ENCODE measurements at regions not wholly inside any gene's neighbourhood (a gene's known extent, or its start where the extent isn't known, plus 50 kb on each side); places are given as distances from the start of the nearest gene placed in this dataset.

GRCh38 chr15:87481126-87481525 lies 775.4 kb downstream of the NTRK3 start:
- TF ChIP-seq CTCF (IDR thresholded peaks at IDR 0.05; ENCODE audit: unreplicated experiment) = no peak
- H3K27me3 Mint-ChIP-seq (ENCODE audit: unreplicated experiment) = no peaks in the 10 kb centered on the region
- no peaks in the 10 kb centered on the region for H3K36me3 Mint-ChIP-seq (ENCODE audit: insufficient read depth, unreplicated experiment)
- no TSS peak for BruUV-seq (replicated peaks)
- H3K4me1 Mint-ChIP-seq (ENCODE audit: low read depth, unreplicated experiment) = no peaks in the 10 kb centered on the region
- CTCF ChIA-PET = interaction anchor here (0.5 kb wide), 1 partner anchor 655 kb away, joined by 3 read pairs; no protein-coding TSS in a partner anchor
- no peak for DNase-seq
- no peak overlapping the region for H3K4me3 Mint-ChIP-seq (ENCODE audit: low read depth, unreplicated experiment)
- no peak overlapping the region for H3K27ac Mint-ChIP-seq (ENCODE audit: unreplicated experiment)
- intact Hi-C loops (cut with micrococcal nuclease; ENCODE audit: unreplicated experiment) = no loop called here
- peaks cover 12% of the 10 kb centered on the region for H3K9me3 Mint-ChIP-seq (ENCODE audit: low read depth, unreplicated experiment)

- H3K9me3 Mint-ChIP-seq (ENCODE audit: low read depth, unreplicated experiment) = peaks cover 12% of the 10 kb centered on the region
- no peak for DNase-seq
- no peaks in the 10 kb centered on the region for H3K36me3 Mint-ChIP-seq (ENCODE audit: insufficient read depth, unreplicated experiment)
- intact Hi-C loops (cut with micrococcal nuclease; ENCODE audit: unreplicated experiment) = no loop called here
- H3K4me1 Mint-ChIP-seq (ENCODE audit: low read depth, unreplicated experiment) = no peaks in the 10 kb centered on the region
- H3K27me3 Mint-ChIP-seq (ENCODE audit: unreplicated experiment) = no peaks in the 10 kb centered on the region
- H3K27ac Mint-ChIP-seq (ENCODE audit: unreplicated experiment) = peak overlapping the region; percentile 15
- H3K4me3 Mint-ChIP-seq (ENCODE audit: low read depth, unreplicated experiment) = no peak overlapping the region
- CTCF ChIA-PET = no interaction called here
- TF ChIP-seq CTCF (IDR thresholded peaks at IDR 0.05; ENCODE audit: unreplicated experiment) = no peak
- BruUV-seq (replicated peaks) = no TSS peak
These were observed 777.9 kb downstream of the NTRK3 start for GRCh38 chr15:87478687-87479072.

- Mint-ChIP-seq H3K27me3 (ENCODE audit: unreplicated experiment) (no peaks in the 10 kb centered on the region), H3K9me3 (ENCODE audit: low read depth, unreplicated experiment) (peaks cover 12% of the 10 kb centered on the region), H3K27ac (ENCODE audit: unreplicated experiment) (peak overlapping the region; percentile 15), H3K36me3 (ENCODE audit: insufficient read depth, unreplicated experiment) (no peaks in the 10 kb centered on the region), H3K4me1 (ENCODE audit: low read depth, unreplicated experiment) (no peaks in the 10 kb centered on the region), H3K4me3 (ENCODE audit: low read depth, unreplicated experiment) (no peak overlapping the region)
- no TSS peak for BruUV-seq (replicated peaks)
- intact Hi-C loops (cut with micrococcal nuclease; ENCODE audit: unreplicated experiment) = no loop called here
- DNase-seq = peak; percentile 13
- CTCF ChIA-PET = no interaction called here
- no peak for TF ChIP-seq CTCF (IDR thresholded peaks at IDR 0.05; ENCODE audit: unreplicated experiment)
These were observed 778.5 kb downstream of the NTRK3 start for GRCh38 chr15:87477737-87478686.

DNA sequence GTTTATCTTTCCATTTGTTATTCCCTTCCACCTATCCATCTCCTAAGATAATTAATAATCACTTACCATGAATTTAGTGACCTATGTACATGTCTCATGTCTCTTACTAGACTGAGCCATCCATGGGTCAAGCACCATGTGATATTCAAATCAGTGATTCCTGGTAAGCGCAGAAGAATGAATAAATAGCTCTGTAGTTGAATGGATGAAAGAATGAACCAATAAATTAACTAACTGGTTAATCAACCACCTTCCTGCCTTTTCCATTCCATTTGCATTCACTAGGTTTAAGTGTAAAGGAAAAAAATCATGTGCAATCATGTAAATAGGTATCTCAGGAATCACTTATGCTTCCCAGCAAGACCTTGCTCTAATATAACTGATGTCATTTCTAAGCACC lies 779.5 kb downstream of the NTRK3 start:
- peaks cover 12% of the 10 kb centered on the region for H3K9me3 Mint-ChIP-seq (ENCODE audit: low read depth, unreplicated experiment)
- intact Hi-C loops (cut with micrococcal nuclease; ENCODE audit: unreplicated experiment) = no loop called here
- TF ChIP-seq CTCF (IDR thresholded peaks at IDR 0.05; ENCODE audit: unreplicated experiment) = no peak

More for the DNA sequence above, 779.5 kb downstream of the NTRK3 start:
- no peak overlapping the region for H3K27ac Mint-ChIP-seq (ENCODE audit: unreplicated experiment)
- no peak overlapping the region for H3K4me3 Mint-ChIP-seq (ENCODE audit: low read depth, unreplicated experiment)
- H3K4me1 Mint-ChIP-seq (ENCODE audit: low read depth, unreplicated experiment) = no peaks in the 10 kb centered on the region
- CTCF ChIA-PET = no interaction called here
- no peak for DNase-seq
- no peaks in the 10 kb centered on the region for H3K27me3 Mint-ChIP-seq (ENCODE audit: unreplicated experiment)
- no TSS peak for BruUV-seq (replicated peaks)
- H3K36me3 Mint-ChIP-seq (ENCODE audit: insufficient read depth, unreplicated experiment) = no peaks in the 10 kb centered on the region
